ENCODE measurements at regions not wholly inside any gene's neighbourhood (a gene's known extent, or its start where the extent isn't known, plus 50 kb on each side); places are given as distances from the start of the nearest gene placed in this dataset.

GRCh38 chr14:98182393-98183055, 1089.5 kb downstream of the BCL11B start:
- no peak overlapping the region for H3K4me3 ChIP-seq (ENCODE audit: low read length)
- H3K36me3 ChIP-seq (ENCODE audit: insufficient read depth, low read length), result no peaks in the 10 kb centered on the region
- no peaks in the 10 kb centered on the region for H3K27me3 ChIP-seq (ENCODE audit: insufficient read depth, low read length)
- no peaks in the 10 kb centered on the region for H3K9me3 ChIP-seq (ENCODE audit: low read length)
- no peak overlapping the region for H2AFZ ChIP-seq (ENCODE audit: low read depth, low read length)
- no peaks in the 10 kb centered on the region for H3K4me1 ChIP-seq (ENCODE audit: insufficient read depth, low read length)

- H3K4me3 ChIP-seq (ENCODE audit: low read length), result no peak overlapping the region
- H3K9me3 ChIP-seq (ENCODE audit: low read length), result no peaks in the 10 kb centered on the region
- H3K4me1 ChIP-seq (ENCODE audit: insufficient read depth, low read length), result no peaks in the 10 kb centered on the region
- no peaks in the 10 kb centered on the region for H3K27me3 ChIP-seq (ENCODE audit: insufficient read depth, low read length)
- no peaks in the 10 kb centered on the region for H3K36me3 ChIP-seq (ENCODE audit: insufficient read depth, low read length)
- H2AFZ ChIP-seq (ENCODE audit: low read depth, low read length), result no peak overlapping the region
Observed at GRCh38 chr14:98183556-98183955, 1088.4 kb downstream of the BCL11B start.

GRCh38 chr14:98184457-98184856, 1087.5 kb downstream of the BCL11B start:
- Histone ChIP-seq H3K4me1 (ENCODE audit: insufficient read depth, low read length) (no peaks in the 10 kb centered on the region), H3K4me3 (ENCODE audit: low read length) (no peak overlapping the region), H3K36me3 (ENCODE audit: insufficient read depth, low read length) (no peaks in the 10 kb centered on the region), H3K9me3 (ENCODE audit: low read length) (no peaks in the 10 kb centered on the region), H3K27me3 (ENCODE audit: insufficient read depth, low read length) (no peaks in the 10 kb centered on the region), H2AFZ (ENCODE audit: low read depth, low read length) (no peak overlapping the region)

- H3K36me3 ChIP-seq (ENCODE audit: insufficient read depth, low read length), result no peaks in the 10 kb centered on the region
- H3K9me3 ChIP-seq (ENCODE audit: low read length), result no peaks in the 10 kb centered on the region
- H3K27me3 ChIP-seq (ENCODE audit: insufficient read depth, low read length), result no peaks in the 10 kb centered on the region
- H3K4me1 ChIP-seq (ENCODE audit: insufficient read depth, low read length), result no peaks in the 10 kb centered on the region
- no peak overlapping the region for H3K4me3 ChIP-seq (ENCODE audit: low read length)
- H2AFZ ChIP-seq (ENCODE audit: low read depth, low read length), result no peak overlapping the region
Observed at GRCh38 chr14:98185036-98185435, 1087.0 kb downstream of the BCL11B start.

- Histone ChIP-seq H3K4me1 (ENCODE audit: insufficient read depth, low read length) (no peaks in the 10 kb centered on the region), H3K4me3 (ENCODE audit: low read length) (no peak overlapping the region), H3K27me3 (ENCODE audit: insufficient read depth, low read length) (no peaks in the 10 kb centered on the region), H2AFZ (ENCODE audit: low read depth, low read length) (no peak overlapping the region), H3K36me3 (ENCODE audit: insufficient read depth, low read length) (no peaks in the 10 kb centered on the region), H3K9me3 (ENCODE audit: low read length) (no peaks in the 10 kb centered on the region)
Observed at GRCh38 chr14:98186140-98186539, 1085.9 kb downstream of the BCL11B start.

- Histone ChIP-seq H2AFZ (ENCODE audit: low read depth, low read length) (no peak overlapping the region), H3K4me1 (ENCODE audit: insufficient read depth, low read length) (no peaks in the 10 kb centered on the region), H3K36me3 (ENCODE audit: insufficient read depth, low read length) (no peaks in the 10 kb centered on the region), H3K9me3 (ENCODE audit: low read length) (no peaks in the 10 kb centered on the region), H3K27me3 (ENCODE audit: insufficient read depth, low read length) (no peaks in the 10 kb centered on the region), H3K4me3 (ENCODE audit: low read length) (no peak overlapping the region)
Observed at GRCh38 chr14:98187281-98187680, 1084.7 kb downstream of the BCL11B start.

- no peaks in the 10 kb centered on the region for H3K27me3 ChIP-seq (ENCODE audit: insufficient read depth, low read length)
- H3K36me3 ChIP-seq (ENCODE audit: insufficient read depth, low read length), result no peaks in the 10 kb centered on the region
- no peaks in the 10 kb centered on the region for H3K4me1 ChIP-seq (ENCODE audit: insufficient read depth, low read length)
- H3K4me3 ChIP-seq (ENCODE audit: low read length), result no peak overlapping the region
- H2AFZ ChIP-seq (ENCODE audit: low read depth, low read length), result no peak overlapping the region
- no peaks in the 10 kb centered on the region for H3K9me3 ChIP-seq (ENCODE audit: low read length)
Observed at GRCh38 chr14:98189062-98189461, 1082.9 kb downstream of the BCL11B start.

- no peak overlapping the region for H2AFZ ChIP-seq (ENCODE audit: low read depth, low read length)
- H3K4me1 ChIP-seq (ENCODE audit: insufficient read depth, low read length), result no peaks in the 10 kb centered on the region
- no peak overlapping the region for H3K4me3 ChIP-seq (ENCODE audit: low read length)
- H3K36me3 ChIP-seq (ENCODE audit: insufficient read depth, low read length), result no peaks in the 10 kb centered on the region
- H3K27me3 ChIP-seq (ENCODE audit: insufficient read depth, low read length), result no peaks in the 10 kb centered on the region
- H3K9me3 ChIP-seq (ENCODE audit: low read length), result no peaks in the 10 kb centered on the region
Observed at GRCh38 chr14:98189511-98189910, 1082.5 kb downstream of the BCL11B start.

GRCh38 chr14:98189944-98190343, 1082.1 kb downstream of the BCL11B start:
- H3K27me3 ChIP-seq (ENCODE audit: insufficient read depth, low read length), result no peaks in the 10 kb centered on the region
- H3K4me1 ChIP-seq (ENCODE audit: insufficient read depth, low read length), result no peaks in the 10 kb centered on the region
- H3K4me3 ChIP-seq (ENCODE audit: low read length), result no peak overlapping the region
- H3K36me3 ChIP-seq (ENCODE audit: insufficient read depth, low read length), result no peaks in the 10 kb centered on the region
- no peaks in the 10 kb centered on the region for H3K9me3 ChIP-seq (ENCODE audit: low read length)
- no peak overlapping the region for H2AFZ ChIP-seq (ENCODE audit: low read depth, low read length)

GRCh38 chr14:98192946-98193345, 1079.1 kb downstream of the BCL11B start:
- Histone ChIP-seq H2AFZ (ENCODE audit: low read depth, low read length) (no peak overlapping the region), H3K27me3 (ENCODE audit: insufficient read depth, low read length) (no peaks in the 10 kb centered on the region), H3K36me3 (ENCODE audit: insufficient read depth, low read length) (no peaks in the 10 kb centered on the region), H3K4me1 (ENCODE audit: insufficient read depth, low read length) (no peaks in the 10 kb centered on the region), H3K9me3 (ENCODE audit: low read length) (no peaks in the 10 kb centered on the region), H3K4me3 (ENCODE audit: low read length) (no peak overlapping the region)

- no peaks in the 10 kb centered on the region for H3K4me1 ChIP-seq (ENCODE audit: insufficient read depth, low read length)
- H3K9me3 ChIP-seq (ENCODE audit: low read length), result no peaks in the 10 kb centered on the region
- no peak overlapping the region for H3K4me3 ChIP-seq (ENCODE audit: low read length)
- no peaks in the 10 kb centered on the region for H3K27me3 ChIP-seq (ENCODE audit: insufficient read depth, low read length)
- H3K36me3 ChIP-seq (ENCODE audit: insufficient read depth, low read length), result no peaks in the 10 kb centered on the region
- no peak overlapping the region for H2AFZ ChIP-seq (ENCODE audit: low read depth, low read length)
Observed at GRCh38 chr14:98194821-98195220, 1077.2 kb downstream of the BCL11B start.

- Histone ChIP-seq H3K4me1 (ENCODE audit: insufficient read depth, low read length) (no peaks in the 10 kb centered on the region), H3K9me3 (ENCODE audit: low read length) (no peaks in the 10 kb centered on the region), H3K36me3 (ENCODE audit: insufficient read depth, low read length) (no peaks in the 10 kb centered on the region), H3K27me3 (ENCODE audit: insufficient read depth, low read length) (no peaks in the 10 kb centered on the region), H3K4me3 (ENCODE audit: low read length) (no peak overlapping the region), H2AFZ (ENCODE audit: low read depth, low read length) (no peak overlapping the region)
Observed at GRCh38 chr14:98195256-98195655, 1076.7 kb downstream of the BCL11B start.

- no peak overlapping the region for H2AFZ ChIP-seq (ENCODE audit: low read depth, low read length)
- H3K36me3 ChIP-seq (ENCODE audit: insufficient read depth, low read length), result no peaks in the 10 kb centered on the region
- no peaks in the 10 kb centered on the region for H3K9me3 ChIP-seq (ENCODE audit: low read length)
- no peaks in the 10 kb centered on the region for H3K27me3 ChIP-seq (ENCODE audit: insufficient read depth, low read length)
- no peaks in the 10 kb centered on the region for H3K4me1 ChIP-seq (ENCODE audit: insufficient read depth, low read length)
- no peak overlapping the region for H3K4me3 ChIP-seq (ENCODE audit: low read length)
Observed at GRCh38 chr14:98197933-98198332, 1074.1 kb downstream of the BCL11B start.

GRCh38 chr14:98198385-98198784, 1073.6 kb downstream of the BCL11B start:
- no peaks in the 10 kb centered on the region for H3K9me3 ChIP-seq (ENCODE audit: low read length)
- H2AFZ ChIP-seq (ENCODE audit: low read depth, low read length), result no peak overlapping the region

More at GRCh38 chr14:98198385-98198784, 1073.6 kb downstream of the BCL11B start:
- Histone ChIP-seq H3K4me3 (ENCODE audit: low read length) (no peak overlapping the region), H3K4me1 (ENCODE audit: insufficient read depth, low read length) (no peaks in the 10 kb centered on the region), H3K36me3 (ENCODE audit: insufficient read depth, low read length) (no peaks in the 10 kb centered on the region), H3K27me3 (ENCODE audit: insufficient read depth, low read length) (no peaks in the 10 kb centered on the region)

All from neuron (in vitro differentiated cells).